ENCODE measurements at regions not wholly inside any gene's neighbourhood (a gene's known extent, or its start where the extent isn't known, plus 50 kb on each side); places are given as distances from the start of the nearest gene placed in this dataset.
"Not testable (repeated sequence)": the region's sequence is repeated elsewhere in the genome, so short reads cannot be mapped to it uniquely, and the experiment has no call there.

- no peak for ATAC-seq
- H3K36me3 ChIP-seq = no peaks in the 10 kb centered on the region
- no peak for TF ChIP-seq POLR2A (IDR thresholded peaks at IDR 0.05)
These were observed 946.1 kb downstream of the TTLL7 start for GRCh38 chr1:83052865-83053264.

GRCh38 chr1:83051053-83051452 is 947.9 kb downstream of the TTLL7 start:
- peaks cover 0 to 13% (median 0%) of the 10 kb centered on the region in 3 donors for H3K9me3 ChIP-seq
- H3K36me3 ChIP-seq, H3K27ac ChIP-seq, ATAC-seq, H3K4me1 ChIP-seq, H3K4me3 ChIP-seq, H3K27me3 ChIP-seq: not testable (repeated sequence)
- WGBS, 2 donors (ENCODE audit: low coverage in 1 of 2) = 100% methylated on average over 1 to 2 of the region's 3 CpGs

More at GRCh38 chr1:83052865-83053264, 946.1 kb downstream of the TTLL7 start:
- H3K9me3 ChIP-seq = peaks cover 0 to 13% (median 0%) of the 10 kb centered on the region in 3 donors
- H3K27me3 ChIP-seq = no peaks in the 10 kb centered on the region
- no peaks in the 10 kb centered on the region for H3K4me1 ChIP-seq
- no peak overlapping the region for H3K27ac ChIP-seq
- H3K4me3 ChIP-seq = no peak overlapping the region

GRCh38 chr1:83043244-83043643 is 955.7 kb downstream of the TTLL7 start:
- H3K27me3 ChIP-seq = no peaks in the 10 kb centered on the region
- WGBS, 2 donors (ENCODE audit: low coverage in 1 of 2) = 88 to 100% methylated on average over 1 of the region's 1 CpG
- no peaks in the 10 kb centered on the region for H3K9me3 ChIP-seq
- no peak overlapping the region for H3K4me3 ChIP-seq
- TF ChIP-seq POLR2A (IDR thresholded peaks at IDR 0.05) (no peak), CTCF (IDR thresholded peaks at IDR 0.05) (no peak), POLR2AphosphoS5 (IDR thresholded peaks at IDR 0.05) (no peak), EP300 (IDR thresholded peaks at IDR 0.05) (no peak)
- no peak overlapping the region for H3K27ac ChIP-seq
- no peaks in the 10 kb centered on the region for H3K4me1 ChIP-seq
- no peaks in the 10 kb centered on the region for H3K36me3 ChIP-seq
- no peak for ATAC-seq

GRCh38 chr1:83039091-83039490 is 959.8 kb downstream of the TTLL7 start:
- H3K4me1 ChIP-seq, H3K36me3 ChIP-seq, H3K9me3 ChIP-seq, H3K27ac ChIP-seq, H3K27me3 ChIP-seq, H3K4me3 ChIP-seq, ATAC-seq: not testable (repeated sequence)
- 93 to 94% methylated on average over 5 to 6 of the region's 6 CpGs for WGBS, 2 donors (ENCODE audit: low coverage in 1 of 2)

- Histone ChIP-seq H3K9me3 (no peaks in the 10 kb centered on the region), H3K4me3 (no peak overlapping the region), H3K4me1 (no peaks in the 10 kb centered on the region), H3K27ac (no peak overlapping the region), H3K36me3 (no peaks in the 10 kb centered on the region), H3K27me3 (no peaks in the 10 kb centered on the region)
- ATAC-seq = no peak
- TF ChIP-seq CTCF (IDR thresholded peaks at IDR 0.05) = no peak
- no peak for TF ChIP-seq POLR2A (IDR thresholded peaks at IDR 0.05)
- TF ChIP-seq POLR2AphosphoS5 (IDR thresholded peaks at IDR 0.05) = no peak
- no peak for TF ChIP-seq EP300 (IDR thresholded peaks at IDR 0.05)
- WGBS, 2 donors (ENCODE audit: low coverage in 1 of 2) = 74 to 89% methylated on average over 3 to 5 of the region's 5 CpGs
These were observed 964.1 kb downstream of the TTLL7 start for GRCh38 chr1:83034851-83035250.

- H3K4me1 ChIP-seq = no peaks in the 10 kb centered on the region
- H3K9me3 ChIP-seq = no peaks in the 10 kb centered on the region
- H3K36me3 ChIP-seq = no peaks in the 10 kb centered on the region
- no peak overlapping the region for H3K27ac ChIP-seq
- TF ChIP-seq EP300 (IDR thresholded peaks at IDR 0.05) (no peak), POLR2AphosphoS5 (IDR thresholded peaks at IDR 0.05) (no peak), POLR2A (IDR thresholded peaks at IDR 0.05) (no peak)
- H3K27me3 ChIP-seq = no peaks in the 10 kb centered on the region
- H3K4me3 ChIP-seq = no peak overlapping the region
- no peak for ATAC-seq
These were observed 965.2 kb downstream of the TTLL7 start for GRCh38 chr1:83033682-83034081.

- H3K4me1 ChIP-seq = no peaks in the 10 kb centered on the region
- H3K9me3 ChIP-seq = no peaks in the 10 kb centered on the region
- H3K36me3 ChIP-seq = no peaks in the 10 kb centered on the region
- H3K27me3 ChIP-seq = no peaks in the 10 kb centered on the region
- TF ChIP-seq CTCF (IDR thresholded peaks at IDR 0.05) (no peak), EP300 (IDR thresholded peaks at IDR 0.05) (no peak), POLR2A (IDR thresholded peaks at IDR 0.05) (no peak), POLR2AphosphoS5 (IDR thresholded peaks at IDR 0.05) (no peak)
- no peak overlapping the region for H3K27ac ChIP-seq
- H3K4me3 ChIP-seq = no peak overlapping the region
- no peak for ATAC-seq
These were observed 969.0 kb downstream of the TTLL7 start for GRCh38 chr1:83029916-83030315.
